HG03095 (cell line): ENCODE measurements at regions not wholly inside any gene's neighbourhood (a gene's known extent, or its start where the extent isn't known, plus 50 kb on each side); places are given as distances from the start of the nearest gene placed in this dataset.
A peak's percentile ranks its signal among the peaks of the same experiment; 100 is the strongest.

Experiments
- ATAC-seq: cut with Tn5 transposase; IDR thresholded peaks from one replicate; pipeline ENCODE4 v1.9.1; 2021; ENCODE audit warnings: moderate library complexity; ENCODE audit not compliant: unreplicated experiment

- no peak for ATAC-seq
Measured at GRCh38 chr10:120982507-120982906, 131.3 kb downstream of the WDR11 start.

GRCh38 chr10:120983721-120984120 is 132.6 kb downstream of the WDR11 start:
- no peak for ATAC-seq

- no peak for ATAC-seq
Measured at GRCh38 chr10:120984221-120984620, 133.1 kb downstream of the WDR11 start.

DNA sequence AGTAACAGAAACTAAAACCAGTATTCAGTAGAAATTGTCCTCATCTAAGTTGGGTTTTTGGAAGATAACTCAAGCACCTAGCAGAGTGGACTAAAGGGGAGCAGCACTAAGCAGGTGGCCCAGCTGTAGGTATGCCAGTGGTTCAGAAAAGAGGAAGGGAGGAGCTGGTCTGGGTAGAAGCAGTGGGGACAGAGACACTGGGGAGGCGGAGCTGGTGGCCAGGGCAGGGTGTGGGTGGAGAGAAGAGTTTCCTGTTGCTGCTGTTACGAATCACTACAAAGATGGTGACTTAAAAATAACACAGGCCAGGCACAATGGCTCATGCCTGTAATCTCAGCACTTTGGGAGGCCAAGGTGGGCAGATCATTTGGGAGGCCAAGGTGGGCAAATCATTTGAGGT is 136.2 kb downstream of the WDR11 start:
- peak; percentile 57 for ATAC-seq

GRCh38 chr10:120988751-120989150 is 137.6 kb downstream of the WDR11 start:
- ATAC-seq: no peak

DNA sequence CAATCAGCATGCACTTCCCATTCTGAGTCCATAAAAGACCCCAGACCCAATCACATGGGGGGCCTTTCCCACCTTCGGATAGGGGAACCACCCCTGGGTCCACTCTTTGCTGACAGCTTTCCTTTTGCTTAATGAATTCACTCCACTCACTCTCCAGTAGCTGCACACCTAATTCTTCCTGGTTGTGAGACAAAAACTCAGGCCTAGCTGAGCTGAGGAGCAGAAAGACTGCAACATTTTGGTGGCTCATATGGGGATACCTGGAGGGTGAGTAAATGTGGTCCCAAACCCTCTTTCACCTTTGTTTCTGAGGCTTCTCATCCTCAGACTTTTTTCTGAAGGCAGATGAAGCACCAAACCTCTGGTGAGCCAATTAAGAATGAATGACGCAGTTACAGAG is 138.1 kb downstream of the WDR11 start:
- no peak for ATAC-seq

- ATAC-seq: no peak
Measured at GRCh38 chr10:120989996-120990598, 138.9 kb downstream of the WDR11 start.

DNA sequence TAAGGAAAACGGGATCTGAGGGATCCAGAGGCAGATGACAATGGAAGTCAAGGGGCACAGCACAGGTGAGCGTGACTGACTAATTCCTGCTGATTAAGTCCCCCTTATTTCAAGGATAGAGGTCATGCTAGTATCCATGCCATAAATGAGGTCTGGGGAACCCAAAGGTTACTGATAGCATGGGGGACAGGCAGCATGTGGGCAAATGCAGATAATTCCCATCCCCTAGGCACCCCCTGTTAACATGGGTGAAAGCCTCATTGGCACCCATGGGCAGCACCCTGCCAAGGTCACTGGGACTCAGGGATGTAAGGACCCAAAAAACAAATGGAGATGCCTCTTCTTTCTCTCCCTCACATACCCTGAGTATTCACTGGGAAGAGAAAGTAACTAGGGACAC is 139.7 kb downstream of the WDR11 start:
- no peak for ATAC-seq

GRCh38 chr10:120993089-120993488 is 141.9 kb downstream of the WDR11 start:
- no peak for ATAC-seq

DNA sequence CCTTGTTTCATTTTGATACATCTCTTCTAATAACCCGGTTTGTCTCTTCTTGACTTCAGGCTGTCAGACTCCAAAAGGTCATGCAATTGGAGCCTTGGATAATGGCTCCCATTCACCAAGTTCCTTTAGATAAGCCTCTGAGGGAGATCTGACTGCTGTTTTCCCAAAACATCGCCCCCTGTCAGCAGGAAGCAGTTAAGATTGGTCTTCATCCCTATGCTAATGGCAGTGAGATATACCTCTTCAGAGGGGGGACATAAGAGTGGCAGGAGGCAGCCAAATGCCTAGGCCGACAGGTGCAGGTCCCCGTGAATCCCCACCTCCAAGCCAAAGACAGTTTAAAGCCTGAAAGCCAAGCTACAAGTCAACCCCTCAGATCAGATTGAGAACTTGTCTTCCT is 144.6 kb downstream of the WDR11 start:
- no peak for ATAC-seq

DNA sequence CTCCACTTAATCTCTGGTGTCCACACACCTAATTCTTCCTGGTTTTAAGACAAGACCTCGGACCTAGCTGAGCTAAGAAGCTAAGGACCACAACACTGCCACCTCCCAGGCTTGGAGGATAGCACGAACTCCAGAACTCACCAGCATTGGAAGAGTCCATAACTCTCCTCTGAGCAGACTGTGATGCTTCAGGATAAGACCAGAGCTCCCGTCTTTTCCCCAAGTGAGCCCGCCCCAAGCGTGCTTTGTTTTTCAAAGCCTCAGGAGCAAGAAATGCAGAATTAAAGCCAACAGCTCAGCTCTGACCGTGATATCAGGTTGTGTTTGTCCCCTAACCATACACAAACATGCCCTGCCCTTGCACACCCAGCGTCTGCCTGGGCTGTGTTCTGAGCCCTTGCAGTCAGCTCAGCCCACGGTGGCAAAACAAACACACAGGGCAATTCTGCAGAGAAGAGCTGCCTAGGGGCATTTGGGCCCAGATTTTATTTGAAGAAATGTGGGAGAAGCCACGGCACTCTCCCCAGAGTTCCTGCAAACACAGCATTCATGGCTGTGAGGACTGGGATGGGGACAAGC is 145.4 kb downstream of the WDR11 start:
- ATAC-seq: no peak

DNA sequence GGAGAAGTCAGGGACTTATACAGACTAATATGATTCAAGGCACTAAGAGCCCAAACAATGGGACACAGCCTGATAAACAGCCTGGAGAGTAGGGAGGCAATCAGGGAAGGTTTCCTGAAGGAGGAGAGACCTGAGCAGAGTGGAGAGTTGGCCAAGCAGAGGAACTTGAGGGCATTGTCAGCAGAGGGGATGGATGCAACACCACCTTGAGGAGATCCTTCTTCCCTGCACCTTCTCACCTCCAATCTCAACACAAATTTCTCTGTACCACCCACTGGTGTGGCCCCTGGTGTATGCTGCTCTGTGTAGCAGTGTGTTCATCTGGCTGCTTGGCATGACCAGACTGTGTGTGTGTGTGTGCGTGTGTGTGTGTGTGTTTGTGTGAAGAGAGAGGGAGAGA is 146.2 kb downstream of the WDR11 start:
- no peak for ATAC-seq

GRCh38 chr10:120997756-120998155 is 146.6 kb downstream of the WDR11 start:
- no peak for ATAC-seq

DNA sequence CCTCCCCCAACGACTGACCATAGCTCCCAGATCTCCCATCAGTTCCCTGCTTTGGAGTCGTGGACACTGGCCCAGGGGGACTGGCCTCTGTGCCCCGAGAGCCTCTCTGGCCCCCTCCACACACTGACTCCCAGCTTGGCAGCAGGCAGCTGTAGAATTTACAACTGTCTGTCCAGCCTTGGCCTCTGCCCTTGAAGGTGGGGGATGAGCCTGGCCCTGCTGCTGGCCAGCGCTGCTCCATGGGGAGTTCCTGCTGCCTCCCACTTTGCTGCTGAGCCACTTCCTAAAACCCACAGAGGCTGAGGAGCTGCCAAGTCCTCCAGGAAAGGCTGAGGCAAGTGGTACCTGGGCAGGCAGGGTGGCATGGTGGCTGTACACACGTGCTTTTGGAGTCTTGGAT is 147.1 kb downstream of the WDR11 start:
- no peak for ATAC-seq

GRCh38 chr10:120998782-120999285 is 147.7 kb downstream of the WDR11 start:
- no peak for ATAC-seq

GRCh38 chr10:120999868-121000267 is 148.7 kb downstream of the WDR11 start:
- no peak for ATAC-seq

DNA sequence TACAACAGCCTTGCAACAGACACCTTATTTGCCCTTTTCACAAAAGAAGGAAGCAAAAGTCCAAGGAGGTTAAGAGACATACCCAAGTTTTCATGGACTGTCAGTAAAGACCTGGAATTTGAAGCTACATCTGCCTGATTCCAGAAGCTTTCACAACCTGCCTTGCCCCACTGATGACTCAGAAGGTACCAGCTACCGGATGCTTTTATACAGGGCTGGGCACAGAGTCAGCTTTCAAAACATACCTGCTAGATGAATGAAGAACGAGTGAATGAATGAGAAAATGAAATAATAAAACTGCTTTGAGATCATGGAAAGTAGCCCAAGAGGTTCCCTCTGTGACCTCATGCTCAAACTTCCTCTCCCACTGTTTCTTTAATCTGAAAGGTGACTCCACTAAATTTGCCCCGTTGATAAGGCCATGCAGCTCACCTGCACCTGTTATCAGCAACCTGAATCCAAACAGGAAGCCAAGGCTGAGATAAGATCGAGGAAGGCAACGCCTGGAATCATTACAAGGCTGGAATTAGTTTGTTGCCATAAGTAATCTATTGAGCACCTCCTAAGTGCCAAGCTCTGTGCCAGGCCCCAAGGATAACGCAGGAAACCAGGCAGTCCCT is 151.5 kb downstream of the WDR11 start:
- ATAC-seq: no peak

DNA sequence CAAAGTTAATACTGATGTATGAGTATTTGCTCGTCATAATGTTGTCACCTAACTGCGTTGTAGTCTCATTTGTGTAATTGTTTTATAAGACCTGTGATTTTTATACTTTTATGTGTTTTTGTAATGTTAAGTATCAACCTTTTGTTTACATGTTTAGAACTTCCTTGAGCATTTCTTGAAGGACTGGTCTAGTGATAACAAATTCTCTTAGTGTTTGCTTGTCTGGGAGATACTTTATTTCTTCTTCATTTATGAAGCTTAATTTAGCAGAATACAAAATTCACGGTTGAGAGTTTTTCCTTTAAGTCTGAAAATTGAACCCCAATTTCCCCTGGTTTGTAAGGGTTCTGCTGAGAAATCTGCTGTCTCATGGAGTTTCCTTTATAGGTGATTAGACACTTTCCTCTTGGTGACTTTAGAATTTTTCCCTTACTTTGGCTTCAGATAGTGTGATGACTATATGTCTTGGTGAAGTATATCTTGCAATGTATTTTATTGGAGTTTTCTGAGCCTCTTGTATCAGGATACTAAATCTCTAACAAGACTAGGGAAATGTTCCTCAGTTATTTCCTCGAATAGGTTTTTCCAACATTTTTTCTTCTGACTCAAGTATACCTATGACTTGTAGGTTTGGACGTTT is 154.9 kb downstream of the WDR11 start:
- no peak for ATAC-seq

GRCh38 chr10:121007264-121007663 is 156.1 kb downstream of the WDR11 start:
- ATAC-seq: no peak

DNA sequence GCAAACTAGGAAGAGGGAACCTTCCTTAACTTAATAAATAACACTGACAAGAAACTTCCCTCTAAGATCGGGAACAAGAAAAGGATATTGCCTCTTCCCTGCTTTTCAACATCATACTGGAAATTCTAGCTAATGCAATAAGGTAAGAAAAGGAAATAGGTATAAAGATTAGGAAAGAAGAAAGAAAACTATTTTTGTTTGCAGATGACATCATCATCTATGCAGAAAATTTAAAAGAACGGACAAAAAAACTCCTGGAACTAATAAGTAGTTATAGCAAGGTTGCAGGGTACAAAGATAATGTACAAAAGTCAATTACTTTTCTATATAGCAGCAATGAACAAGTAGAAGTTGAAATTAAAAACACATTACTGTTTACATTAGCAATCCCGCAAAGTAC is 164.8 kb downstream of the WDR11 start:
- no peak for ATAC-seq

DNA sequence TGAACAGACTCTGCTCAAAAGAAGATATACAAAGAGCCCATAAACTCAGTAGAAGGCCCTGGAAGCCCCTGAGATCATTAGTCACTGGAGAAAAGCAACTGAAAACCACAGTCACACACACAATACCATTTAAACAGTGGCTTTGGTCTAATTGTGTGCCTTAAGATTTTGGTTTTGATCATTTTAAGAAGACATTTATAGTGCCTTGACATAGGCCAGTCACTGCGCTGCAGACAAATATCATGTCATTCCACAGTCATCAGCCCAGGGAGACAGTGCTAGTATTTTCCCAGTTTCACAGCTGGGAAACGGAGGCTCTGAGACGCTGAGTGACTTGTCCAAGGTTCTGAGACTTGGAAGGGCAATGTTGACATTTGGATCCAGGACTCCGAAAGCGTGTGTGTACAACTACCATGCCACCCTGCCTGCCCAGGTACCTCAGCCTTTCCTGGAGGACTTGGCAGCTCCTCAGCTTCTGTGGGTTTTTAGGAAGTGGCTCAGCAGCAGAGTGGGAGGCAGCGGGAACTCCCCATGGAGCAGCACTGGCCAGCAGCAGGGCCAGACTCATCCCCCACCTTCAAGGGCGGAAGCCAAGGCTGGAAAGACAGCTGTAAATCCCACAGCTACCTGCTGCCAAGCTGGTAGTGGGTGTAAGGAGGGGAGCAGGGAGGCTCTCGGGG is 173.9 kb downstream of the WDR11 start:
- ATAC-seq: no peak
